ENCODE measurements at regions not wholly inside any gene's neighbourhood (a gene's known extent, or its start where the extent isn't known, plus 50 kb on each side); places are given as distances from the start of the nearest gene placed in this dataset.

DNA sequence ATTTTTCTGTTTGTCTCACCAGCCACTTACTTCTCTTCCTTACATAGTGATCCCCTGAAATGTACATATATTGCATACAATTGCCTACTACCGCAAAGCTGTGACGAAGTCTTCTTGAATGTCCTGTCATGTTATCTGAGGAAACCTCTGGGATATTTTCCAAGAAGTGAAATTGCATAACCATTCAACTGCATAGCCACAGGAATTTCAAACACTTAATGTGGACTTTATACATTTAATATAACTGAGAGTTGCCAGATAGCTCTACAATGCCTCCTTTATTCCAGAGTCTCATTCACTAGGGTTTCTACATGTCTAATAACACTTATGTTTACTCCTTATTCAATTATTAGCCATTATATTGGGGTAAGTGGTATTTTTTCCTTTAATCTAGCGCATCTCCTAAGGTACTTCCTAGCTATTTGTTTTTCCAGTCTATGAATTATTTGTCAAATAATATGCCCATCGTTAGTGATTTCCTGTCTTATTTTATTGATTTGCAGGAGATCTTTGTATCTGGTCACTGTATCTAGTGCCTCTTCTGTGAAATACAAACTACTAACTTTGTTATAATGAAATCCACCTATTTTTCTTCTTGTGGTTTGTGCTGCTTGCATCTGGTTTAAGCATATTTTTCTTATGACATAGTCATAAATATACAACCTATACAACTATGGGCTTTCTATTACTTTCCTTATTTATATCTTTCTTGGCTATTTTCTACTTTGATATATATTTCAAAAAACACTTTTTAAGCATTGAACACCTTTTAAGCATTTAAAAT, 69.2 kb upstream of the GRID2 start:
- TF ChIP-seq, protein P1, sequence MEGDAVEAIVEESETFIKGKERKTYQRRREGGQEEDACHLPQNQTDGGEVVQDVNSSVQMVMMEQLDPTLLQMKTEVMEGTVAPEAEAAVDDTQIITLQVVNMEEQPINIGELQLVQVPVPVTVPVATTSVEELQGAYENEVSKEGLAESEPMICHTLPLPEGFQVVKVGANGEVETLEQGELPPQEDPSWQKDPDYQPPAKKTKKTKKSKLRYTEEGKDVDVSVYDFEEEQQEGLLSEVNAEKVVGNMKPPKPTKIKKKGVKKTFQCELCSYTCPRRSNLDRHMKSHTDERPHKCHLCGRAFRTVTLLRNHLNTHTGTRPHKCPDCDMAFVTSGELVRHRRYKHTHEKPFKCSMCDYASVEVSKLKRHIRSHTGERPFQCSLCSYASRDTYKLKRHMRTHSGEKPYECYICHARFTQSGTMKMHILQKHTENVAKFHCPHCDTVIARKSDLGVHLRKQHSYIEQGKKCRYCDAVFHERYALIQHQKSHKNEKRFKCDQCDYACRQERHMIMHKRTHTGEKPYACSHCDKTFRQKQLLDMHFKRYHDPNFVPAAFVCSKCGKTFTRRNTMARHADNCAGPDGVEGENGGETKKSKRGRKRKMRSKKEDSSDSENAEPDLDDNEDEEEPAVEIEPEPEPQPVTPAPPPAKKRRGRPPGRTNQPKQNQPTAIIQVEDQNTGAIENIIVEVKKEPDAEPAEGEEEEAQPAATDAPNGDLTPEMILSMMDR (IDR thresholded peaks at IDR 0.05): no peak
- no peak overlapping the region for H3K4me3 ChIP-seq
- H3K27me3 ChIP-seq: no peaks in the 10 kb centered on the region
- H3K4me1 ChIP-seq: no peaks in the 10 kb centered on the region
- intact Hi-C loops (cut with DNase I): no loop called here
- no peaks in the 10 kb centered on the region for H3K36me3 ChIP-seq
- no peak for DNase-seq
- no peak overlapping the region for H3K27ac ChIP-seq
- H3K9ac ChIP-seq (ENCODE audit: low read depth in 2 of 2, low read length in 2 of 2): no peak overlapping the region
- no peaks in the 10 kb centered on the region for H3K9me3 ChIP-seq

DNA sequence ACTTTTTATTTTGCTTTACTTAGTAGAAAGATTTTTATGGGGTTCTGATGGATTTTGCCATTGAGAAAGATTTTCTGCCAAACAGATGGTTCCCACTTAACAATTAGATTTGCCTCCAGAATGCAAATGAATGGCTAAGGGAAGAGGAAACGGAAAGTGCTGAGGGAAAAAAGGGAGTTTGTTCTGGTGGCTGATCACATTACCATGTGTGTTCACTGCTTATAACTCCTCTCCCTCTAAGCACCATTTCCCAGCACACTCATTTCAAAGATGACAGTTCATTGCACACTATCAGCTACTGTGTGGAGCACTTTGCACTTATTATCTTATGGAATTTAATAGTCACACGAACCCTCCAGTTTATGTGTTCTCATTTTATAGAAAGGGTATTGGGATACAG, 68.0 kb upstream of the GRID2 start:
- Histone ChIP-seq H3K36me3 (no peaks in the 10 kb centered on the region), H3K27ac (no peak overlapping the region)
- TF ChIP-seq, protein P1 (IDR thresholded peaks at IDR 0.05): no peak

DNA sequence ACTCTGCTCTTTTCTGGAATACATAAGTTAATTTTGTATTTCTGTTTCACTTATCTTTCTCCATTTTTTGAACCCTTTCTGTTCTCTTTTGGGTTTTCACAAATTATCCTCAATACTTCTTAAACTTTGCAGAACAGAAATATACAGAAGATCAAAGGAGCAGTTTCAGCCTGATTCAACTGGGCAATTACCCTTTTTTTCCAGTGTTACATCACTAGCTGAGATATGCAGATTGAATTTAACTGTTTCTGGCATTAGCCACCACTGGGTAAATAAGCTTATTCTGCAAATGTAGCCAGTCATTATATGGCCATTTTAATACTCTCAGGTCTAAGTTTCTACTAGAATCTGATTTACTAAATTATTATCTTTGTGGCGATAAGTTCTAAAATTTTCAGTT, 66.9 kb upstream of the GRID2 start:
- DNase-seq: no peak
- Histone ChIP-seq H3K36me3 (no peaks in the 10 kb centered on the region), H3K9me3 (no peaks in the 10 kb centered on the region), H3K27me3 (no peaks in the 10 kb centered on the region), H3K4me1 (no peaks in the 10 kb centered on the region), H3K27ac (no peak overlapping the region), H3K9ac (ENCODE audit: low read depth in 2 of 2, low read length in 2 of 2) (no peak overlapping the region), H3K4me3 (no peak overlapping the region)
- TF ChIP-seq, protein P1 (IDR thresholded peaks at IDR 0.05): no peak
- intact Hi-C loops (cut with DNase I): no loop called here

More for the DNA sequence above, 68.0 kb upstream of the GRID2 start:
- no peaks in the 10 kb centered on the region for H3K4me1 ChIP-seq
- no peaks in the 10 kb centered on the region for H3K27me3 ChIP-seq
- no peak overlapping the region for H3K4me3 ChIP-seq
- no peak overlapping the region for H3K9ac ChIP-seq (ENCODE audit: low read depth in 2 of 2, low read length in 2 of 2)
- no peak for DNase-seq
- H3K9me3 ChIP-seq: no peaks in the 10 kb centered on the region
- intact Hi-C loops (cut with DNase I): no loop called here

DNA sequence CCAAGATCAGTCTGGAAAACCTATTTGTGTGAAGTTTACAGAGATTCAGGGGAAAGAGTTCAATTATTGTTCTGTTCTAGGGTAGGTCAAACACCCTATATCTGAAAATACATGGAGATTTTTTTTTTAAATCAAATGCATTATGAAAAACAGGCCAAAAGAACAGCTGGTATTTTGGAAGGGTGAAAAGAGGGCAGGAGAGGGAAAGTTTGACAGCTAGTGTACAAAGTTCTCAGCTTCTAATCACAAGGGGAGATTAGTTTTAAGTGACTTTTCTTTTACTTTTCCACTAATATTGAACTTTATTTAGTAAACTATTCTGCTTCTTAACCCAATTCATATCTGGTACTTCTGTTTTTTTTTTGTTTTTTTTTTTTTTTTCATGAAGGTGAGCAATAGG, 66.2 kb upstream of the GRID2 start:
- no peaks in the 10 kb centered on the region for H3K4me1 ChIP-seq
- H3K4me3 ChIP-seq: no peak overlapping the region
- H3K9me3 ChIP-seq: no peaks in the 10 kb centered on the region
- no peaks in the 10 kb centered on the region for H3K27me3 ChIP-seq
- DNase-seq: no peak
- no peaks in the 10 kb centered on the region for H3K36me3 ChIP-seq
- intact Hi-C loops (cut with DNase I): no loop called here
- TF ChIP-seq, protein P1 (IDR thresholded peaks at IDR 0.05): no peak
- no peak overlapping the region for H3K9ac ChIP-seq (ENCODE audit: low read depth in 2 of 2, low read length in 2 of 2)
- H3K27ac ChIP-seq: no peak overlapping the region

DNA sequence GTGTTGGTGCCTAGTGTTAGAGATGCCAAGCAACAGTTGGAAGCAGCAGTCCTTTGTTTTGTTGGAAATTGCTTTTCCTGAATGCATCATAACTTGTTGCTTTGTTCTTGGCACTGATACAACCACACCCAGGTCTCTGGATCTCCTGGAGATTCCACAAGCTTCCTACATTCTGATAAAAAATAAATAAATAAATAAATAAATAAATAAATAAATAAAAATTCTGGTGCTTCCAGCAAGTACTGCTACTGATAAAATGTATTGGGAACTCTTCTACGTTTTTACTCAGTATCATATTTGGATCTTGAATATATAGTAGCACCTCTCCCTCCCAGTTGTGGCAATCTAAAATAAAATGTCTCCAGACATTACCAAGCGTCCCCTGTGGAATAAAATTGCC, 62.7 kb upstream of the GRID2 start:
- intact Hi-C loops (cut with DNase I): no loop called here
- TF ChIP-seq, protein P1 (IDR thresholded peaks at IDR 0.05): no peak
- H3K36me3 ChIP-seq: no peaks in the 10 kb centered on the region

More for the DNA sequence above, 62.7 kb upstream of the GRID2 start:
- Histone ChIP-seq H3K27me3 (no peaks in the 10 kb centered on the region), H3K27ac (no peak overlapping the region), H3K4me1 (no peaks in the 10 kb centered on the region), H3K9me3 (no peaks in the 10 kb centered on the region), H3K4me3 (no peak overlapping the region), H3K9ac (ENCODE audit: low read depth in 2 of 2, low read length in 2 of 2) (no peak overlapping the region)
- no peak for DNase-seq
